ENCODE measurements at regions not wholly inside any gene's neighbourhood (a gene's known extent, or its start where the extent isn't known, plus 50 kb on each side); places are given as distances from the start of the nearest gene placed in this dataset.

- Histone ChIP-seq H3K9me3 (ENCODE audit: low read depth) (no peaks in the 10 kb centered on the region), H3K4me1 (ENCODE audit: low read depth) (no peaks in the 10 kb centered on the region), H3K27me3 (no peaks in the 10 kb centered on the region), H3K36me3 (no peaks in the 10 kb centered on the region), H3K27ac (no peak overlapping the region), H3K4me3 (no peak overlapping the region)
- DNase-seq (ENCODE audit: low read depth in 1 of 2, low spot score in 1 of 2): no peak
- TF ChIP-seq CTCF (IDR thresholded peaks at IDR 0.05; ENCODE audit: low read depth, low read length): no peak
Observed at GRCh38 chr6:154561750-154562149, 51.3 kb upstream of the CNKSR3 start.

- no peaks in the 10 kb centered on the region for H3K9me3 ChIP-seq (ENCODE audit: low read depth)
- H3K27me3 ChIP-seq: no peaks in the 10 kb centered on the region
- no peaks in the 10 kb centered on the region for H3K36me3 ChIP-seq
- no peak for DNase-seq (ENCODE audit: low read depth in 1 of 2, low spot score in 1 of 2)
- H3K4me3 ChIP-seq: no peak overlapping the region
- no peak overlapping the region for H3K27ac ChIP-seq
- H3K4me1 ChIP-seq (ENCODE audit: low read depth): no peaks in the 10 kb centered on the region
- no peak for TF ChIP-seq CTCF (IDR thresholded peaks at IDR 0.05; ENCODE audit: low read depth, low read length)
Observed at GRCh38 chr6:154565331-154565730, 54.8 kb upstream of the CNKSR3 start.

GRCh38 chr6:154566866-154567265, 56.4 kb upstream of the CNKSR3 start:
- no peak for TF ChIP-seq CTCF (IDR thresholded peaks at IDR 0.05; ENCODE audit: low read depth, low read length)

DNA sequence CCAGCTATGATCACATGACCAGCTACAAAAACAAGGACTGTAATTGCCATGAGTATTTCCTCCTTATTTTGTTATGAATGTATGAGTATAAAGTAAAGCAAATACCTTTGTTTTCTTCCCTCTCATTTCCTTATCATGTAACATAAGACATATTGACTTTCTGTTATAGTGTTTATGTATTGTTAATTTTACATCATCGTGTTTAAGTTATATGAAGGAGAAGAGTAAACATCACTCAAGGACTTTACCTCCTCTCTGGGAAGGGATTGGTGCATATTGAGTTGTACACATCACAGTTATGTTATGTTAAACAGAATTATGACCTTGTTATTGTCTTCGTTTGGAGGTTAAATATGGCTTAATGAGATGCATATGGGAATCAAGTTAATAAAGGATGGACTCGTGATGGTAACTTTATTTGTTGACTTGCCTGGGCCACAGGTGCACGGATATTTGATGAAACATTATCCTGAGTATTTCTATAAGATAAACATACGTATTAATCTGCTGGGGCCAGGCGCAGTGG, 57.3 kb upstream of the CNKSR3 start:
- Histone ChIP-seq H3K36me3 (no peaks in the 10 kb centered on the region), H3K27me3 (no peaks in the 10 kb centered on the region), H3K27ac (no peak overlapping the region), H3K9me3 (ENCODE audit: low read depth) (no peaks in the 10 kb centered on the region), H3K4me1 (ENCODE audit: low read depth) (no peaks in the 10 kb centered on the region), H3K4me3 (no peak overlapping the region)
- no peak for TF ChIP-seq CTCF (IDR thresholded peaks at IDR 0.05; ENCODE audit: low read depth, low read length)
- no peak for DNase-seq (ENCODE audit: low read depth in 1 of 2, low spot score in 1 of 2)

More at GRCh38 chr6:154566866-154567265, 56.4 kb upstream of the CNKSR3 start:
- H3K36me3 ChIP-seq: no peaks in the 10 kb centered on the region
- no peak for DNase-seq (ENCODE audit: low read depth in 1 of 2, low spot score in 1 of 2)
- H3K27ac ChIP-seq: no peak overlapping the region
- H3K4me3 ChIP-seq: no peak overlapping the region
- H3K9me3 ChIP-seq (ENCODE audit: low read depth): no peaks in the 10 kb centered on the region
- no peaks in the 10 kb centered on the region for H3K27me3 ChIP-seq
- H3K4me1 ChIP-seq (ENCODE audit: low read depth): no peaks in the 10 kb centered on the region

DNA sequence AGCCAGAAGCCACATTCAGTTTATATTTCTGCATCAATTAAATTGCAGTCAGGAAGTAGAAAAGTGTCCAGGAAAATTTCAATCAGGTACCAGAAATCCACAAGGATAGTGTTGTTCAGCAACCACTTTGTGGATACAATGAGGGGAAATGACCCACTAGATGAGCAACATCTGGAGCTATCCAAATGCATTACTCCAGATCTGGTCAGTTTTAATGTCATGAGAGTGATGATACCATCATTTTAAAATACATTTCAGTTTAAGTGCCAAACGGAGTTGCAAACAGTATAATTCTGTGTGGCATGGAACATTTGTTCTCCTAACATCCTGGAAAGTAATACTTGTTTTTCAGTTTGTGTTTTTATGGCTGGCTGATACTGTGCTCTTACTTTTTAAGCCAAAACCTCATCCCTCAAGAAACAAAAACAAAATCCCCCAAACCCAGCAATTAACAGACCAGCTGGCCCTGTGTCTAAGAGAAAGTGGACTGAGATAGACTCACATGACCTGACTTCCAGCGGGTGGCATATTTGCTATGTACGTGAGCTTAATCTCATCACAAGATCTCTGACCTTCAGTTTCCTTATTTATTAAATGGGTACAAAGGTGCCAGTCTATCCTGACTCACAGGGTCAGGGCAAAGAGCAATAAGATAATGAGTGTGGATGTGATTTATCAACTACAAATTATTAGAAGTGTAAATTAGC, 58.8 kb upstream of the CNKSR3 start:
- DNase-seq (ENCODE audit: low read depth in 1 of 2, low spot score in 1 of 2): no peak
- no peak for TF ChIP-seq CTCF (IDR thresholded peaks at IDR 0.05; ENCODE audit: low read depth, low read length)
- Histone ChIP-seq H3K9me3 (ENCODE audit: low read depth) (no peaks in the 10 kb centered on the region), H3K27me3 (no peaks in the 10 kb centered on the region), H3K4me3 (no peak overlapping the region), H3K4me1 (ENCODE audit: low read depth) (no peaks in the 10 kb centered on the region), H3K36me3 (no peaks in the 10 kb centered on the region), H3K27ac (no peak overlapping the region)

Data from cardiac muscle cell (in vitro differentiated cells and primary cell).